Body of pancreas (tissue), 4 donors: ENCODE measurements at regions not wholly inside any gene's neighbourhood (a gene's known extent, or its start where the extent isn't known, plus 50 kb on each side); places are given as distances from the start of the nearest gene placed in this dataset.

Experiments used
- POLR2A ChIP-seq, 3 donors: fragments of 450-650 bp; IDR thresholded peaks; one replicate each; pipeline ENCODE4 v1.6.1; 2016; ENCODE audit warnings: antibody characterized with exemption in 3 of 3, mild to moderate bottlenecking in 2 of 3
- TF ChIP-seq, protein P1 (sequence below), 7 experiments: fragments of 450-650 bp in 4 of 7; fragments of 200-600 bp in 3 of 7; sonication (generic) in 3 of 7; IDR thresholded peaks; one replicate each; pipeline ENCODE4 v1.5.1; 2016 to 2019; ENCODE audit warnings: antibody characterized with exemption in 7 of 7

DNA sequence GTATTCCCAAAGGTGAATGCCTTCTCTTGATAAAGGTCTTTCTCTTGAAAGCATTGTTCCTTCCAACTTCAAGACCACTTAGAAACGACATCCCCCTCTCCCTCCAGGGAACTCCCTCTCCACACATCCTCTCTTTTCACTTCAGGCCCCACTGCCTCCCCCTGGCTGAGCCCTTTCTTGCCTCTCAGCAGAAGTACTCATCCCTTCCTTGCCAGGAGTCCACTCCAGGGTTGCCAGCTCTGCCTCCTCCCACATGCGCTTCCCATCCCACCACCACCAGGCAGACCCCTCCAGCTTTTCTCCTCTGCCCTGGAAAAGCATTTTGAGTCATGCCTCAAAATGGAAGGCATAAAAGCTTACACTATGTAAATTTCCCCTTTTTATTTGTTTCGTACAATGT lies 126.3 kb upstream of the SALL3 start:
- TF ChIP-seq, protein P1, sequence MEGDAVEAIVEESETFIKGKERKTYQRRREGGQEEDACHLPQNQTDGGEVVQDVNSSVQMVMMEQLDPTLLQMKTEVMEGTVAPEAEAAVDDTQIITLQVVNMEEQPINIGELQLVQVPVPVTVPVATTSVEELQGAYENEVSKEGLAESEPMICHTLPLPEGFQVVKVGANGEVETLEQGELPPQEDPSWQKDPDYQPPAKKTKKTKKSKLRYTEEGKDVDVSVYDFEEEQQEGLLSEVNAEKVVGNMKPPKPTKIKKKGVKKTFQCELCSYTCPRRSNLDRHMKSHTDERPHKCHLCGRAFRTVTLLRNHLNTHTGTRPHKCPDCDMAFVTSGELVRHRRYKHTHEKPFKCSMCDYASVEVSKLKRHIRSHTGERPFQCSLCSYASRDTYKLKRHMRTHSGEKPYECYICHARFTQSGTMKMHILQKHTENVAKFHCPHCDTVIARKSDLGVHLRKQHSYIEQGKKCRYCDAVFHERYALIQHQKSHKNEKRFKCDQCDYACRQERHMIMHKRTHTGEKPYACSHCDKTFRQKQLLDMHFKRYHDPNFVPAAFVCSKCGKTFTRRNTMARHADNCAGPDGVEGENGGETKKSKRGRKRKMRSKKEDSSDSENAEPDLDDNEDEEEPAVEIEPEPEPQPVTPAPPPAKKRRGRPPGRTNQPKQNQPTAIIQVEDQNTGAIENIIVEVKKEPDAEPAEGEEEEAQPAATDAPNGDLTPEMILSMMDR (IDR thresholded peaks at IDR 0.05): no peak
- no peak for TF ChIP-seq POLR2A (IDR thresholded peaks at IDR 0.05)
